SH-SY5Y (cell line): ENCODE measurements at regions not wholly inside any gene's neighbourhood (a gene's known extent, or its start where the extent isn't known, plus 50 kb on each side); places are given as distances from the start of the nearest gene placed in this dataset.

Source experiments
- GATA2 ChIP-seq: IDR thresholded peaks from 2 replicates; pipeline ENCODE4 v1.6.1; 2011; ENCODE audit warnings: mild to moderate bottlenecking, low read depth, low read length
- GATA3 ChIP-seq: IDR thresholded peaks from 2 replicates; pipeline ENCODE4 v1.6.1; 2011; ENCODE audit warnings: low read depth, mild to moderate bottlenecking, low read length, moderate library complexity

GRCh38 chr6:44529146-44529905 is 141.8 kb downstream of the CDC5L start:
- TF ChIP-seq GATA2 (no peak), GATA3 (no peak)
